Activated gamma-delta T cell treated with Interleukin-2 at 50 U/mL for 16 hours (primary cell): ENCODE measurements at regions not wholly inside any gene's neighbourhood (a gene's known extent, or its start where the extent isn't known, plus 50 kb on each side); places are given as distances from the start of the nearest gene placed in this dataset.
"Not testable (repeated sequence)": the region's sequence is repeated elsewhere in the genome, so short reads cannot be mapped to it uniquely, and the experiment has no call there.

Experiments
- DNase-seq: peaks from one replicate; pipeline ENCODE4 v3.0.0-alpha.2; 2020

DNA sequence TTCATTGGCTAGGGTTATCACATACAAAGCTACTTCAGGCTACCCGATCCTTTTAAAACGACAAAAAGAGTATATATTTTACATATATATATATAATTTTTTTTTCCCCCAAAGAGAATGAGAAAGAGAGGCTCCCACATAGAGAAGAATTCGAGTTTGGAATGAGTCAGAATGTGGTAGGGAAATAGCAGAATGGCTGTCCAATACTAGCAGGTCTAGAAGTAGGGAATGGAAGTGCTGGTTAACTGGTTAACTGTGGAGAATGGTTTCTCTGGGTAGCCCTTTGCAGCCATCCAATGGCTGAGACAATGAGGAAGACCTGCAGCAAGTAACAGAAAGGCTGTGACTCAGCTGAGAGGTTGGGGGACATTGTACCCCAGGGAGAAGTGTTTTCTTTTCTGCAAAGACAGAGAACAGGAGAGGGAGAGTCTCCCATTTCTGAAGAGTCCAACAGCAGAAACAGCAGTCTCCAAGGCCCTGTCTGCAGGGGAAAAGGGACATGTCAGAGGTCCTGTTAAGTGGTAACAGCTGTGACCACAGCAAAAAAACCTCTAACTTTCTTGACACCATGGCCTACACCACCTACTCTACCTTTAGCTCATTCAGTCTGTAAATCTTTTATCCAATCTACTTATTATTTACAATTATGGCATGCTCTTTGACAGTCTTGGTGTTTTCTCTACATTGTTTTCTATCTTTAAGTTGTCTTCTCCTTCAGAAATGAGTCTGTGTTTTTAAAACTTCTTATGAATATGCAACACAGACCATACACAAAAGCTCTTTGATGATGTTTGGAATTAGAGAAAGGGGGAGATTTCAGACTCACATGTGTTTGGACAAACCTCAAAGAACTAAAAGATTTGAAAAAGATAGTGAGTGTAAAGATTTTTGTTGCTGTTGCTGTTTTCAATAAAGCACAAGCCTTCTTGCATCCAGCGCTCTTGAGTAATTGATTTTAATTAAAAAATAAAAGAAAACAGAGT is 116.1 kb upstream of the SLC7A14 start:
- DNase-seq, result no peak

DNA sequence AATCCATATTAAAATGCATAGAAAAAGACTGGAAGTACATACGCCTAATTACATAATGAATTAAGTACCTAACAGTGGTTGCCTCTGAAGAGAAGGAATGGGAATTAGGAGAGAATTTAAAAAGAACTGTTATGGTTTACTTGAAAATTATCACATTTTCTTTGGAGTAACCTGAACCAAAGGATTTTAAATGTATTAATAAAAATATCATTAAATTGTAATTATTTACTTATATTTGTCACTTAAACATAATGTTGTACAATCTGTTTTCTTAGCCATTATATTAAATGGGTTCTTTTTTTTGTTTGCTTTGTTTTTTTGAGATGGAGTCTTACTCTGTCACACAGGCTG is 114.2 kb upstream of the SLC7A14 start:
- no peak for DNase-seq

DNA sequence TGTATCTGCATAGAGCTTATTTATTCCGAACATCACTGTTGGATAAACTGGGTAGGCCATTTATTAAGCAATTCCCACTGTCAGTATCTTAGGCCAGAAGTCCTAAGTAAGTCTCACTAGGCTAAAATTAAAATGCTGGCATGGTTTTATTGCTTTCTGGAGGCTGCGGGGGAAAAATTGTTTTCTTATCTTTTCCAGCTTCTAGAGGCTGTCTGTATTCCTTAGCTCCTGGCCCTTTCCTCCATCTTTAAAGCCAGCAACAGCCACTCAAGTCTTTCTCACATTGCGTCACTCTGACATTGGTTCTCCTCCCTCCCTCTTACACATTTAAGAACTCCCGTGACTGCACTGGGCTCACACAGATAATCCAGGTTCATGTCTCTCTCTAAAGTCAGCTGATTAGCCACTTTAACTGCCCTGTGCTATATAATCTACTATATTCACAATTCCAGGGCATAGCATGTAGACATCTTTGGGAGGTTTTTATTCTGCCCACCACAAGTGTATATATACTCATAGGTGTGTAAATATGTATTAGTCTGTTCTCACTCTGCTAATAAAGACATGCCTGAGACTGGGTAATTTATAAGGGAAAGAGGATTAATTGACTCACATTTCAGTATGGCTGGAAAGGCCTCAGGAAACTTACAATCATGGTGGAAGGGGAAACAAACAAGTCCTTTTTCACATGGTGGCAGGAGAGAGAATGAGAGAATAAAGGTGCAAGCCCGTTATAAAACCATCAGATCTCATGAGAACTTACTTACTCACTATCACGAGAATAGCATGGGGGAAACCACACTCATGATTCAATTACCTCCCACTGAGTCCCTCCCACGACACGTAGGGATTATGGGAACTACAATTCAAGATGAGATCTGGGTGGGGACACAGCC is 113.5 kb upstream of the SLC7A14 start:
- no peak for DNase-seq

DNA sequence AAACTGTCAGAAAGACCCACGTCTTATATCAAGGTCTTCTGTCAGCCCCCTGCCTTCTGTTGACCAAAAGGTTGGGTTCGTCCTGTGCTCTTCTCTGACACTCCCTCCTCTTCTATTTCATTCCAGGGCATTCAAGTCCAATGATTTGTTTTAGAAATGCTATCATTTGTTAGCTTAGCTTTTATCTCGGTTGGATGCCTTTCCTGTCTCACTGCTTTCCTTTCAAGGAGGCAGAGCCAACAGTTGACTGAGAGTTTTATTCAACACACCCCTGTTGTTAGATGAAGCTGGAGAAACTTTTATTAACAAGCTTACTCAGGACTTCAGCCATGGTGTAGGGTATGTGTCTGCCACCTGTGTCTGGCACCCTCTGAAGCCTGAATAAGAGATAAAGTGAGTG is 112.0 kb upstream of the SLC7A14 start:
- no peak for DNase-seq

DNA sequence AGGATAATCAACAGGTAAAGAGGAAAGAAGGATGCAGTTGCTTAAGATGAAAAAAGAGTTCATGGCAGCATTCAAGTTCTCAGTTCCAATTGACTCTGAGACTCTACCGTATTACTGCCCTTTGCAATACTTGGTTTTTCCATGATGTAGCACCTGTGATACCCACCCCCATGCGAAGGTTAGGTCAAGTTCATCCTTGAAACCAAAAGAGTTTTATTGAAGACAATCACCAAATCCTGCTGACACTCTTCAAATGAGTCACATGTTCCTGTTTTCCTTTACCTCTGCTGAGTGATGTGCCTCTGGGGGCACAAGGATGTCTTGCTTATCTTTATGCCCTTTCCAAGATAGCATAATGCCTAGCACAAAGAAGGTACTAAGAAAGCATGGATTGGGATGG is 111.3 kb upstream of the SLC7A14 start:
- no peak for DNase-seq

DNA sequence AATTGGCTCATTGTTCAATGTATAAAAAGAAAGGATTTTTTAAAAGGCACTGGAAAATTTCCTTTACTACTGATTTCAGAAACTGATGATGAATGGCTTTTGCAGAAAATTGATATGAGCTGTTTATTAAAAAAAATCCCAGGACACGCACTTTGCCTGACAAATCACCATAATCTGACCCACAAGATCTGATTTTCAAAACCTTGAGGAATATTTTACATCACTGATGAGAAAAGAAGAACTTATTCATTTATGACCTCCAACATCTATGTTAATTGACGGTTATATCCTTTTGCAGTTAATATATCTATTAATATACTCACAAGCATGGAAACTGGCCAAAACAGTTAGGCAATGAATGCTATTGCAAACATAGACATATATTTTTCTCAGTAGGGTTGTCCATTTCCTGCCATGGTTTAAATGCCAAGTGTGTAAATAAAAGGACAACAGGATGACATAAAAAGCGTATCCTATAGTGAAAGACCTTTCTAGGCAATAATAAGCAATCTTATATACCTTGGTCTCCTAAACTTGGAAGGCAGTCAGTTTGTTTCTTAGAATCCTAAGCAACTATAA is 109.7 kb upstream of the SLC7A14 start:
- no peak for DNase-seq

DNA sequence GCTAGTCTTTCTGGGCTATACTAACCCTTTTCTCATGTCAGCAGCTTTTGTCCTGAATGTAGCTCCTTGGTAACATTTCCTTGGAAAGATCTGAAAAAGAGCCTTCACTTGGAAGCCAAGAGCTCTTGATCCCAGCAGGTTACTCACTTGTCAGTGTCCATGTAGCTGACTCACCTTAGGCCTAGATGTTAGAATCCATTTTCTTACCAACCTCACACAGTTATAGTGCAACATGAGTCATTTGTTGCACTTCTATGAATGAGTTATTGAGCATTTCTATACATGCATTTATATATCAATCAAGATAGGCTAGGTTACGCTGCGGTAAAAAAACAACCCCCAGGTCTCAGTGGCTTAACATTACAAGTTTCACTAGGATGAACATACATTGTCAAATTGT is 106.8 kb upstream of the SLC7A14 start:
- no peak for DNase-seq

DNA sequence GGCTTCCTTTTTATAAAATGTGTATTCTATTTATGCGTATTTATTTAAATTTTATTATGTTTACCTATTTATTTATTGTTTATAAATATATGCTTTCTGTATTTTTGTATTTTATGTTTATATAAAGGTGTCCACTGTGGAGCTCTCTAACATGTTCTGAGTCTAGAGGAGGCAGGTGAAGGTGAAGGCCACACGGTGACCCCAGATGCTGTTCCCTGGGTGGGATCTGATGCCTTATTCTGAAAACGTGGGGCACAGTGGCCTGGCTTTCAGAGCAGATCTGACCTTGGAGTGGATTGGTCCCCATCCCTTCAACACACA is 104.7 kb upstream of the SLC7A14 start:
- DNase-seq, result no peak

DNA sequence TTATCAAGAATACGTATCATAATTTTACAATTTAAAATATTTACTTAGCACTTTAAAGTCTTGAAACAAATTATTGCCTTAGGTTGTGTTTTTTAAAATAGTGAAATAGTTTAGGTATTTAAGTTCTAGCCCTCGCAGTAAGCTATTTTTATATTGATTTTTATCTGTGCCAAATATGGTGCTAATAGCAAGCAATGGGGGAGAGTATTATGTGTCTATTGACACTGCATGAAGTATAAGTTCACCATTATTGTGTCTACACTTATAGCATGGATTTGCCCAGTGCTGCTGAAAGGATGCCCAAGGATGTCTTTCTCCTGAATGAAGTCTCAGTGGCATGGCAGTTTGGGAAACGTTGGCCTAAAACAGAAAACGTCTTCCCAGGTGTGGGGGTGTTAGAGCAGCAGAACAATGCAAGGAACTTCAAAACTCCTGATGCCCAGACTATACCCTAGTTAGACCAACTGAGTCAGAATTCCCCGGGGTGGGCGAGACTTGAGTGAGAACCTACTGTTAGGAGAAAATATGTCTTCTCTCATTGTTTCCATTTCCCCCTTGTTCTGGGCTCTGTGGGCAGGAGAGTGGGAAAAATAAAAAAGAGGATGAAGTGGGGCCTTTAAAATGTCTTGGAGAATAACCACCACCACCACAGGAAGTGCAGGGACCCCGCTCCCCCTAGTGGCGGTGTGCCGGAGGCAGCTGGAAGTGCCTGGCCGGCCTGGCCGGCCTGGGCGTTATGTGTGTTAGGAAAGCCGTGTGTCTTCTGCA is 104.2 kb upstream of the SLC7A14 start:
- DNase-seq, result peak; percentile 26

DNA sequence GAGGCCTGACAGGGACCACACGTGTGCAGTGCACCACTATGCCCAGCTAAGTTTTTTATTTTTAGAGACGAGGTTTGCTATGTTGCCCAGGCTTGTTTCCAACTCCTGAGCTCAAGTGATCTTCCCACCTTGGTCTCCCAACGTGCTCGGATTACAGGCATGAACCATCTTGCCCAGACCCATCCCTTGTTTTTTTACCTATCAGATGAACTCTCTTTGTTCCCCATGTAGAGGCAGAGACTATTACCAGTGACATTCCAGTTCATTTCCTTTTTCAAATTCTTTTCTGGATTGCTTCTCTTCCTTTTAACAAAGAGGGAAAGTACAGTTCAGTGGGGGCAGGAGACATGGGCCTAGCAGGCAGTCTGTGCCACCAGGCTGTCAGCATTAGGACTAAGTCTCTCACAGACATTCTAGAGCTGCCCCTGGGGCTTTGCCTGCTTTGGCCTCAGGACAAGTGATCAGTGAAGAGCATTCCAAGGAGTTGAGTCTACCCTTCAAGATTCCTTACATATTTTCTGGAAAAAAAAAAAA is 103.5 kb upstream of the SLC7A14 start:
- DNase-seq, result no peak

DNA sequence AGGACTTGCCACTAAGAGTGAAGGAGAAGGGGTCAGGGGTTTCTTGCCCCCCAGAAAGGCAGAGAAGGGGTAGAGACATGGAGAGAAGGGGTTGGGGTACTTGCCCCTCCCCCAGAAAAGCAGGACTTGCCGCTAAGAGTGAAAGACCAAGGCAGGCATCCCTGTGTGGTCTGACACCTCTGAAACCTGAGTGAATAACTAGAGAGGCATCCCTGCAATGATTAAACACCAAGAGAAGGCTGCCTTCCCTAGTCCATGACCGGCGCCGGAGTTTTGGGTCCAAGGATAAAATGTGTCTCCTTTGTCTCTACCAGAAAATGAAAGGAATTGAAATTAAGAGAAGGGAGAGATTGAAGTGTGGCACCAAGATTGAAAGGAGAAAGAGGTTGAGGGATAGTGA is 102.3 kb upstream of the SLC7A14 start:
- DNase-seq, result not testable (repeated sequence)

DNA sequence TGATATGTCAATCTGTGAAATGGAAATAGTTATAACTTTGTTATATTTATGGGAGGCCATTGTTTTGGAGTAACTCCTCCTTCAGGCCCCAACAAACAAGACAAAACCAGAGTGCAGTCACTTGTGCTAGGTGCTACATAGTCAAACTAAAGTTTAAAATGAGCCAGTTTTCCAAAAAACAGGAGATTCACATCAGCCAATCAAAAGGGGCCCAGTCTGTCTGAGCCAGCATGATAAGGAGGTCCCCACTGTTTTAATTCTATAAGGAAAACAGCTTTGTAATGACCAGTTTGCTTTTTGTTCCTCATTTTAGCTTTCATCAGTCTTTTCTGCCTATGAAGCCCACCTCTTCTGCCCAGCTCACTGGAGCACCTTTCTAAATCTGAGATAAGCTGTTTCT is 94.7 kb upstream of the SLC7A14 start:
- no peak for DNase-seq

DNA sequence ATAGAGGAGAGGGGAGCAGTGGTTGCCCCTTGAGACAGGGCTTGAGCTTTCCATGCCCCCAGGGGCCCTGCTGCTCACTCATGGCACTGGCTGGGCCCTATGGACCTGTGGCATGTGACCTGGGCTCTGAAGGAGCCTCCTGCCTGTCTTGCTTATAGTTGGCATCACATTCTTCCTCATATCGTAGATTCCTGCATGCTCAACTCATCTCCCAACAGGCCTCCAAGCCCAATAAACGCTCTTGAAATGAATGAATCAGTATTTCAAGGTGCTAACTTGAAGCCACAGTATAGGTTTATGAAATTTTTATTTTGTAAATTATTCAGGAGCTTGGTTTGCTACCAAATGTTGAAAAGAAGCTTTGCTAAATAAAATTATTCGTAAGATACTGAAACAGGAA is 93.3 kb upstream of the SLC7A14 start:
- no peak for DNase-seq

DNA sequence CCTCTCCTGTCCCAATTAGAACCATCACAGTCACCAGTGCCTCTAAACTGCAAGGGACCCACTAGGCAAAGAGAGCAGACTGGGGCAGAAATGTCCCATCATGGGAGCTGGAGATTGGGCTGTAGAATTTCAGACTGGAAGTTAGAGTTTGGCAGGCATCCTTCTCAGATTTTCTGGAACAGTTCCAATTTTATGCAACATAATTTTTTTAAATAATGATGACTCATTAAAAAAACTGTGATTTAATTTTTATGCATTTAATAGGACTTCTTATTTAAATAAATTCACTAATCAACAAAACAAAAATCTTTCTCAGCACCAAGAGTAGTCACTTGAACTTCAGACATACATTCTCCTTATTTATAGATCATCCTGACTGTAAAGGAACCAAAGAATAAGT is 84.6 kb upstream of the SLC7A14 start:
- DNase-seq, result no peak

DNA sequence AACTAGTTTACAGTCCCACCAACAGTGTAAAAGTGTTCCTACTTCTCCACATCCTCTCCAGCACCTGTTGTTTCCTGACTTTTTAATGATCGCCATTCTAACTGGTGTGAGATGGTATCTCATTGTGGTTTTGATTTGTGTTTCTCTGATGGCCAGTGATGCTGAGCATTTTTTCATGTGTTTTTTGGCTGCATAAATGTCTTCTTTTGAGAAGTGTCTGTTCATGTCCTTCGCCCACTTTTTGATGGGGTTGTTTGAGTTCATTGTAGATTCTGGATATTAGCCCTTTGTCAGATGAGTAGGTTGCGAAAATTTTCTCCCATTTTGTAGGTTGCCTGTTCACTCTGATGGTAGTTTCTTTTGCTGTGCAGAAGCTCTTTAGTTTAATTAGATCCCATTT is 77.1 kb upstream of the SLC7A14 start:
- not testable (repeated sequence) for DNase-seq

DNA sequence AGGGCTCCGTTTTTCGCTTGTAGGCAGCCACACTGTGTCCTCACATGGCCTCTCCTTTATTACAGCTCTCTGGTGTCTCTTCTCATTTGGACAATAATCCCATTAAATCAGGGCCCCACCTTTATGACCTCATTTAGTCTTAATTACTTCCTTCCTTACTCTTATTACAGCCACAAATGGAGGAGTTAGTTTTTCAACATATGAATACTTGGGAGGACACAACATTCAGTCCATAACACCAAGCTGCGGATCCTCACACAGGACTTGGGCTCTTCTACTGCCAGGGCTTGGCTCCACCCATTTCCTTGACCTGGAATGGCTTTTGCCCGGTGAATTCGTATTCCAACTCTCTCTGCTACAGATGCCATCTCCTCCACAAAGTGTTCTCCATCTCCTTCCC is 74.3 kb upstream of the SLC7A14 start:
- DNase-seq, result no peak

DNA sequence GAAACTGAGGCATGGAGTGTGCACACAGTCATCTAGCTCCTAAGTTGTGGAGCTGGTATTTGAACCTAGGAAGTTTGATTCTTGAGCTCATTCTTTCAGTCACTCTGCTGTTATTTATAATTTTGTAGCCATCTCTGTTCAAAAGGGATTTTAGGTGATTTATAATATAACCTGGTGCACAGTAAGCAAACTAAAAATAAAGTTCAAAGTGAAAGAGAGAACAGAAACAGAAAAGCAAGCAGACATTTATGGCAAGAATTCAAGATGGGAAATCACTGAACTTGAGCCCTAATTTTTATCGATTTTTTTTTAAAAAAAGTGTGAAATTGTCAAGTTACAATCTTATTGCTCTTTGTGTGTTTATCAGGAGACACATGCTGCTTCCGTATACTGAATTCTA is 71.4 kb upstream of the SLC7A14 start:
- no peak for DNase-seq

DNA sequence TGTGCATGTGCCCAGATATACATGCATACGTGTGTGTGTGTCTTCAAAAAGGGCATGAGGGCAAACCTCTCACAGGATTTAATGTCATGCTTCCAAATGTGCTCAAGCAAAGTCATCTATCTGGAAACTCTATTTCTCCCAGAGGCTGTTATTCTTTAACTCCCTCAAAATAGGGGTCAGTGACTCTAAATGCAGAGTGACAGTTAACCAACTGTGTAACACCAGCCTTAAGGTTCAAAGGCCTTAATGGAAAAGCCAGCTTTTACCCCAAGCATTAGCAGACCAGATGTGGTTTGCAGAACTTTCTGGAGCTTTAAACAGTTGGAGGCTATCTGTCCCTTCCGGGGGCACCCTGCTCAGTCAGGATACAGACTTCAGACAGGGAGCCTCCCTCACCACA is 70.4 kb upstream of the SLC7A14 start:
- DNase-seq, result no peak

DNA sequence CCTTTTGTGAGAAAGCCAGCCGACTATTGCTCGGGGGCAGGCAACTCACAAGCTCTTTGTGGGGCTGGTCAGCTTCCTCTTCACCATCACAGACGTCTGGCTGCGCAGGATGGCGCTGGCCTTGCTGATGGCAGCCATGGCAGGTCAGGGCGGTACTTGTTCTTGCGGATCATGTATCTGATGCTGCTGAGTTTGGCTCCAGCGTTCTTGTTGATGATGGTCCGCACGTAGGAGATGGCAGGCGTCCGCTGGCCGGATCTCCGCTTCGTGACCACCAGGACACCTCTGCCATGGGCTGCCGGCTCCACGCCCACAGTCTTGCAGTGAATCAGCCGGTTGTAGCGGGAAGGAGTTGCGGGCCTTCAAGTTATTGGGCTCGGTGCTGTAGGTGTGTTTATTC is 67.9 kb upstream of the SLC7A14 start:
- DNase-seq, result no peak

DNA sequence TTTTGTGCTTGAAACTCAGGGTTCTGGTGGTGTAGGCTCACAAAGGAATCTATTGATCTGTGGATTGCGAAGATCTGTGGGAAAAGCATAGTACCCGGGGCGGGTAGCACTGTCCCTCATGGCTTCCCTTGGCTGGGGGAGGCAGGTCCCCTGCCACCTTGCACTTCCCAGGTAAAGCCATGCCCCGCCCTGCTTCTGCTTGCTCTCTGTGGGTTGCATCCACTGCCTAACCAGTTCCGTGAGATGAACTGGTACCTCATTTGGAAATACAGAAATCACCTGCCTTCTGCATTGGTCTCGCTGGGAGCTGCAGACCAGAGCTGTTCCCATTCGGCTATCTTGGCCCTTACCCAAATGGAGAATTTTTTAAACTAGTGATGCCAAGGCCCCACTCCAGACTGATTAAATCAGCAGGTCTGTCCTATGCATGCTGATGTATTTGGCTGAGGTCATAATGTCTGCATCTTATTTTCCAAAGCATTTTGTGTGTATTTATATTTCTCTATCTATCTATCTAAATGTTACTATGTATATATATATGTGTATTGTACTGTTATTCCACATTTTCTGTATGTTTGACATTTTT is 65.5 kb upstream of the SLC7A14 start:
- no peak for DNase-seq

DNA sequence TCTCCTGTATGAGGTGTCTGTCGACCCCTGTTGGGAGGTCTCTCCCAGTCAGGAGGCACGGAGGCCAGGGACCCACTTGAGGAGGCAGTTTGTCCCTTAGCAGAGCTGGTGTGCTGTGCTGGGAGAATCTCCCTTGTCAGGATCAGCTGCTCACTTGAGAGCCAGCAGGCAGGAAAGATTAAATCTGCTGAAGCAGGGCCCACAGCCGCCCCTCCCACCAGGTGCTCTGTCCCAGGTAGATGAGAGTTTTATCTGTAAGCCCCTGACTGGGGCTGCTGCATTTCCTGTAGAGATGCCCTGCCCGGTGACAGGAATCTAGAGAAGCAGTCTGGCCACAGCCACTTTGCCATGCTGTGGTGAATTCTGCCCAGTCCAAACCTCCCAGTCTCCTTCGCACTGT is 64.7 kb upstream of the SLC7A14 start:
- DNase-seq, result not testable (repeated sequence)

DNA sequence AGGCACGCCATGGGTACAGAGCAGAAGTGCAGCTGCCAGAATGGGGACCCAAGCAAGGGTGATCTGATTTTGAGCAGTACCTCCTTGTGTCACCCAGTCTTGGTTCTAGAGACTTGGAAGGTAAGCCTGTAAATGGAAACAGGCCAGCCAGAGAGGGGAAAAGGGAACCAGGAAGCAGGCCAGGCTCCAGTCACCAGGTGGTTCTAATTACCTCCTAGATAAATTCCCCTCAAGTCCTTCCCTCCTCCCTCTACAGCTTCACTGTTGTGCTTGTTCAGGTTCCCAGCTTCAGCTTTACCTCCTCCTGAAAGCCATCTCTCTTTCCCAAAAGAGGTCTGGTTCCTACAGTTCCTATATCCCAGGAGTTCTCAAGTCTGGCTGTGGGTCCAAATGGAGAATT is 58.8 kb upstream of the SLC7A14 start:
- no peak for DNase-seq
